Endothelial cell of umbilical vein (primary cell): ENCODE measurements at regions not wholly inside any gene's neighbourhood (a gene's known extent, or its start where the extent isn't known, plus 50 kb on each side); places are given as distances from the start of the nearest gene placed in this dataset.

Experiments used
- EZH2 ChIP-seq: IDR thresholded peaks from 2 replicates; pipeline ENCODE4 v1.6.1; 2012; ENCODE audit warnings: borderline replicate concordance, low read depth, mild to moderate bottlenecking, moderate library complexity, low read length, inconsistent platforms; ENCODE audit not compliant: severe bottlenecking
- POLR2AphosphoS5 ChIP-seq: IDR thresholded peaks from 2 replicates; pipeline ENCODE4 v1.6.1; 2012; ENCODE audit warnings: low read depth, mild to moderate bottlenecking, control low read depth, low read length, moderate library complexity; ENCODE audit not compliant: insufficient read depth
- TF ChIP-seq, protein P1 (sequence below), 2 donors: IDR thresholded peaks; 1 replicate in 1 of 2; 2 replicates in 1 of 2; pipeline ENCODE4 v1.5.1; 2011; ENCODE audit warnings: low read length in 2 of 2, mild to moderate bottlenecking in 2 of 2, moderate library complexity in 2 of 2, control low read depth in 1 of 2, inconsistent platforms in 1 of 2, low read depth in 1 of 2; ENCODE audit not compliant: insufficient read depth in 1 of 2; ENCODE audit errors: extremely low read depth in 1 of 2

DNA sequence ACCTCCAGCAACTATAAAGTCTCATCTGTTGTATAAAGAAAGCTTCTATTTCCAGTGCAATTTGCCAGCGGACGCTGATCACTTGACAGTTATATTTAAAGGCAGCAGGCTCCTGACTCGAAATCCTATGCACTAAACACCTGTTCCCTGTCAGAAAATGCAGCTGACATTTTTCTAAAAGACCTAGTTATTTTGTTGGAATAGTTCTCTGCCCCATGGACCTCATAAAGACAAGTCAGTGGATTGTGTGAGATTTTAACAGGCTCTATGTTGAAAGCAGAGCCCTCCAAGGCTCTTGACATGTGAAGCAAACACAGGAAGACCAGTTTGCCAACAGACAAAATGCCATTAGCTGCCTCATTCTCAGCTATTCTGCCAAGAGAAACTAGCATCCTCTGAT is 304.7 kb upstream of the KLF12 start:
- TF ChIP-seq POLR2AphosphoS5 (no peak), EZH2 (no peak)
- TF ChIP-seq, protein P1, sequence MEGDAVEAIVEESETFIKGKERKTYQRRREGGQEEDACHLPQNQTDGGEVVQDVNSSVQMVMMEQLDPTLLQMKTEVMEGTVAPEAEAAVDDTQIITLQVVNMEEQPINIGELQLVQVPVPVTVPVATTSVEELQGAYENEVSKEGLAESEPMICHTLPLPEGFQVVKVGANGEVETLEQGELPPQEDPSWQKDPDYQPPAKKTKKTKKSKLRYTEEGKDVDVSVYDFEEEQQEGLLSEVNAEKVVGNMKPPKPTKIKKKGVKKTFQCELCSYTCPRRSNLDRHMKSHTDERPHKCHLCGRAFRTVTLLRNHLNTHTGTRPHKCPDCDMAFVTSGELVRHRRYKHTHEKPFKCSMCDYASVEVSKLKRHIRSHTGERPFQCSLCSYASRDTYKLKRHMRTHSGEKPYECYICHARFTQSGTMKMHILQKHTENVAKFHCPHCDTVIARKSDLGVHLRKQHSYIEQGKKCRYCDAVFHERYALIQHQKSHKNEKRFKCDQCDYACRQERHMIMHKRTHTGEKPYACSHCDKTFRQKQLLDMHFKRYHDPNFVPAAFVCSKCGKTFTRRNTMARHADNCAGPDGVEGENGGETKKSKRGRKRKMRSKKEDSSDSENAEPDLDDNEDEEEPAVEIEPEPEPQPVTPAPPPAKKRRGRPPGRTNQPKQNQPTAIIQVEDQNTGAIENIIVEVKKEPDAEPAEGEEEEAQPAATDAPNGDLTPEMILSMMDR (IDR thresholded peaks at IDR 0.05; ENCODE audit: extremely low read depth in 1 of 2, insufficient read depth in 1 of 2, low read depth in 1 of 2, low read length in 2 of 2), result no peak
